Endothelial cell of umbilical vein (primary cell): ENCODE measurements at regions not wholly inside any gene's neighbourhood (a gene's known extent, or its start where the extent isn't known, plus 50 kb on each side); places are given as distances from the start of the nearest gene placed in this dataset.

Source experiments
- BruUV-seq: library from RNA; stranded (reverse); fragments of 400-500 nt; replicated peaks from 2 replicates; lab custom pipeline; 2021; lab: Mats Ljungman, UMichigan
- CTCF ChIA-PET: fragments of 300-600, 350-600 bp; sonication (Branson Sonifier 250); formaldehyde crosslinking; loops from one replicate; lab custom pipeline; 2021; ENCODE audit warnings: antibody characterized with exemption, inconsistent platforms; lab: Charles Lee
- POLR2A ChIA-PET: fragments of 300-600, 350-600 bp; sonication (Branson Sonifier 250); formaldehyde crosslinking; loops from one replicate; lab custom pipeline; 2021; ENCODE audit warnings: antibody characterized with exemption, inconsistent platforms; lab: Charles Lee
- DNase-seq: peaks from one replicate; pipeline ENCODE4 v3.0.0-alpha.2; 2011; ENCODE audit warnings: low read depth, low spot score
- FAIRE-seq: peaks from 2 replicates; lab custom pipeline; 2011; peaks lifted over from hg19 to GRCh38; lab: Jason Lieb, UNC
- H2AFZ ChIP-seq: 2 replicates; pipeline ENCODE4 v1.6.0; 2012; ENCODE audit warnings: low read depth, low read length, control low read depth, inconsistent platforms
- H3K27ac ChIP-seq: 2 replicates; pipeline ENCODE4 v1.5.1; 2011; ENCODE audit warnings: low read depth, mild to moderate bottlenecking, control low read depth, low read length, moderate library complexity; ENCODE audit not compliant: insufficient read depth
- H3K27me3 ChIP-seq, 2 experiments: 2 replicates each; pipeline versions ENCODE4 v1.6.0 to v1.6.1; 2011; ENCODE audit warnings: low read length in 2 of 2, mixed read lengths in 1 of 2; ENCODE audit not compliant: control insufficient read depth in 2 of 2, insufficient read depth in 2 of 2
- H3K36me3 ChIP-seq, 2 experiments: 2 replicates in 1 of 2; 3 replicates in 1 of 2; pipeline ENCODE4 v1.5.1; 2011; ENCODE audit warnings: low read length in 2 of 2, mild to moderate bottlenecking in 1 of 2, moderate library complexity in 1 of 2; ENCODE audit not compliant: control insufficient read depth in 2 of 2, insufficient read depth in 2 of 2; ENCODE audit errors: extremely low read depth in 1 of 2
- H3K4me1 ChIP-seq: 3 replicates; pipeline ENCODE4 v1.5.1; 2011; ENCODE audit warnings: mild to moderate bottlenecking, low read length; ENCODE audit not compliant: control insufficient read depth, insufficient read depth; ENCODE audit errors: extremely low read depth
- H3K4me2 ChIP-seq: 2 replicates; pipeline ENCODE4 v1.6.1; 2011; ENCODE audit warnings: low read length, control low read depth, mixed read lengths; ENCODE audit not compliant: insufficient read depth
- H3K4me3 ChIP-seq, 3 experiments: fragments of 200-600 bp in 1 of 3; sonication (generic), shearing (Covaris generic) in 1 of 3; replicated peaks in 1 of 3; 2 replicates each; pipeline ENCODE4 v1.5.1; 2011 to 2016; ENCODE audit warnings: control low read depth in 3 of 3, low read length in 3 of 3, mild to moderate bottlenecking in 2 of 3, inconsistent platforms in 1 of 3, low read depth in 1 of 3, moderate library complexity in 1 of 3; ENCODE audit not compliant: insufficient read depth in 1 of 3
- H3K79me2 ChIP-seq: 2 replicates; pipeline ENCODE4 v1.6.0; 2012; ENCODE audit warnings: low read length, inconsistent platforms; ENCODE audit not compliant: control insufficient read depth, insufficient read depth
- H3K9ac ChIP-seq: replicated peaks from 2 replicates; pipeline ENCODE3; 2011; ENCODE audit warnings: low read length, control low read depth; ENCODE audit not compliant: insufficient read depth; ENCODE audit errors: extremely low read depth
- H3K9me1 ChIP-seq: replicated peaks from 3 replicates; pipeline ENCODE4 v1.6.0; 2011; ENCODE audit warnings: mild to moderate bottlenecking, low read length; ENCODE audit not compliant: control insufficient read depth, insufficient read depth; ENCODE audit errors: extremely low read depth
- H3K9me3 ChIP-seq: replicated peaks from 2 replicates; pipeline ENCODE4 v1.5.1; 2012; ENCODE audit warnings: low read length, inconsistent platforms; ENCODE audit not compliant: control insufficient read depth, insufficient read depth
- H4K20me1 ChIP-seq: replicated peaks from 2 replicates; pipeline ENCODE3; 2011; ENCODE audit warnings: mild to moderate bottlenecking, low read length; ENCODE audit not compliant: control insufficient read depth, insufficient read depth; ENCODE audit errors: extremely low read depth
- CTCF ChIP-seq, 2 donors: IDR thresholded peaks; 1 replicate in 1 of 2; 2 replicates in 1 of 2; pipeline ENCODE4 v1.5.1; 2011; ENCODE audit warnings: low read length in 2 of 2, mild to moderate bottlenecking in 2 of 2, moderate library complexity in 2 of 2, control low read depth in 1 of 2, inconsistent platforms in 1 of 2, low read depth in 1 of 2; ENCODE audit not compliant: insufficient read depth in 1 of 2; ENCODE audit errors: extremely low read depth in 1 of 2
- FOS ChIP-seq: IDR thresholded peaks from 2 replicates; pipeline ENCODE4 v1.6.1; 2011; ENCODE audit warnings: mild to moderate bottlenecking, low read length, moderate library complexity, borderline replicate concordance; ENCODE audit not compliant: insufficient read depth
- GATA2 ChIP-seq: IDR thresholded peaks from 2 replicates; pipeline ENCODE4 v1.7.0; 2011; ENCODE audit warnings: low read depth, mild to moderate bottlenecking, moderate library complexity, mixed read lengths, low read length; ENCODE audit not compliant: insufficient read length, insufficient read depth
- JUN ChIP-seq: IDR thresholded peaks from 2 replicates; pipeline ENCODE4 v1.6.1; 2011; ENCODE audit warnings: borderline replicate concordance, low read depth; ENCODE audit not compliant: insufficient read length, insufficient read depth
- MAX ChIP-seq: IDR thresholded peaks from 2 replicates; pipeline ENCODE4 v1.6.1; 2011; ENCODE audit not compliant: insufficient read depth, insufficient read length
- MYC ChIP-seq: IDR thresholded peaks from one replicate; pipeline ENCODE4 v1.6.1; 2011; ENCODE audit warnings: mild to moderate bottlenecking, low read depth, low read length
- POLR2A ChIP-seq: IDR thresholded peaks from 2 replicates; pipeline ENCODE4 v1.6.1; 2012; ENCODE audit warnings: low read depth, mild to moderate bottlenecking, control low read depth, low read length
- POLR2AphosphoS5 ChIP-seq: IDR thresholded peaks from 2 replicates; pipeline ENCODE4 v1.6.1; 2012; ENCODE audit warnings: low read depth, mild to moderate bottlenecking, control low read depth, low read length, moderate library complexity; ENCODE audit not compliant: insufficient read depth
- dilution Hi-C: fragments of 300-500 bp; cut with MboI; formaldehyde crosslinking; loops from one replicate; pipeline ENCODE4 v1.15.0; 2019; ENCODE audit warnings: low sequenced_read_pairs; ENCODE audit not compliant: extremely low pct_ligation_motif_present
- intact Hi-C: fragments of 100-400 bp; cut with micrococcal nuclease; formaldehyde crosslinking; loops from one replicate; pipeline ENCODE4 v1.10.0; 2022

DNA sequence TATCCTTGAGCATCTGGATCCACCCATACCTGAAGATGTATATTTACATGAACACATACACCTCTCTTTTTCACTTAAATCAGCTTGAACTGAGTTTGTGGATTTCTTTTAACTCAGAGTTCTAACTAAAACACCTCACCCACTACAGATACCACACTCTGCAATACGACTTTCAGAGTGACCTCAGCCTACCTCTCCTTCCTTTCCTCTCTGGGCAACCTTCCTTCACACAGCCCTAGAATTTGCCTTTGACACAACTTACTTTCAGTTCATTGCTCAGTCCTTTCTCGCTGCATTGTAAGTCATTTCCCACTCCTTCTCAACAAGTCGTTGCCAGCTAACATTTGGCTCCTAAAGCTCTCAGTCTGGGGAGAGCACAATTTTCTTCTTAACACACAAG is 151.9 kb upstream of the IRX3 start:
- Histone ChIP-seq H3K36me3 (no peaks in the 10 kb centered on the region), H3K79me2 (no peaks in the 10 kb centered on the region), H3K4me3 (no peak overlapping the region), H2AFZ (no peak overlapping the region), H3K4me1 (no peaks in the 10 kb centered on the region), H3K9me3 (no peaks in the 10 kb centered on the region), H3K27ac (no peak overlapping the region), H3K4me2 (no peak overlapping the region), H4K20me1 (no peaks in the 10 kb centered on the region), H3K27me3 (no peaks in the 10 kb centered on the region), H3K9me1 (no peaks in the 10 kb centered on the region), H3K9ac (no peak overlapping the region)
- dilution Hi-C loops (no loop called here), intact Hi-C loops (no loop called here)
- no TSS peak for BruUV-seq
- DNase-seq (no peak), FAIRE-seq (no peak)
- CTCF ChIA-PET, result no interaction called here
- TF ChIP-seq FOS, result no peak
- POLR2A ChIA-PET, result no interaction called here

- no peak overlapping the region for H3K4me3 ChIP-seq
- DNase-seq, result no peak
- CTCF ChIA-PET, result no interaction called here
- no peaks in the 10 kb centered on the region for H3K27me3 ChIP-seq
- H3K4me1 ChIP-seq, result no peaks in the 10 kb centered on the region
- FAIRE-seq, result no peak
- POLR2A ChIA-PET, result no interaction called here
- no peaks in the 10 kb centered on the region for H3K79me2 ChIP-seq
- TF ChIP-seq POLR2A (no peak), MYC (no peak), JUN (no peak), MAX (no peak), POLR2AphosphoS5 (no peak), GATA2 (no peak), CTCF (IDR thresholded peaks at IDR 0.05; ENCODE audit: extremely low read depth in 1 of 2, insufficient read depth in 1 of 2, low read depth in 1 of 2, low read length in 2 of 2) (no peak)
- H3K9ac ChIP-seq, result no peak overlapping the region
- dilution Hi-C loops (no loop called here), intact Hi-C loops (no loop called here)
- no TSS peak for BruUV-seq
- no peaks in the 10 kb centered on the region for H3K9me3 ChIP-seq
- H3K36me3 ChIP-seq, result no peaks in the 10 kb centered on the region
- no peaks in the 10 kb centered on the region for H3K9me1 ChIP-seq
- no peak overlapping the region for H2AFZ ChIP-seq
- no peaks in the 10 kb centered on the region for H4K20me1 ChIP-seq
- H3K4me2 ChIP-seq, result no peak overlapping the region
- no peak overlapping the region for H3K27ac ChIP-seq
These were observed 151.3 kb upstream of the IRX3 start for GRCh38 chr16:54437921-54438320.
